GDM1 (cell line): ENCODE measurements at regions not wholly inside any gene's neighbourhood (a gene's known extent, or its start where the extent isn't known, plus 50 kb on each side); places are given as distances from the start of the nearest gene placed in this dataset.
"Not testable (repeated sequence)": the region's sequence is repeated elsewhere in the genome, so short reads cannot be mapped to it uniquely, and the experiment has no call there.

Source experiments
- DNase-seq: peaks from one replicate; lab custom pipeline; 2025; lab: John Stamatoyannopoulos, UW

GRCh38 chr14:86790408-86791364 lies 1202.3 kb downstream of the GALC start:
- no peak for DNase-seq

GRCh38 chr14:86788224-86788623 lies 1204.8 kb downstream of the GALC start:
- DNase-seq = no peak

GRCh38 chr14:86787717-86788116 lies 1205.3 kb downstream of the GALC start:
- DNase-seq = no peak

GRCh38 chr14:86782092-86782580 lies 1210.8 kb downstream of the GALC start:
- DNase-seq = no peak

- DNase-seq = no peak
These were observed 1212.0 kb downstream of the GALC start for GRCh38 chr14:86780876-86781510.

GRCh38 chr14:86780461-86780860 lies 1212.5 kb downstream of the GALC start:
- no peak for DNase-seq

GRCh38 chr14:86779416-86779815 lies 1213.6 kb downstream of the GALC start:
- no peak for DNase-seq

GRCh38 chr14:86777963-86778602 lies 1214.9 kb downstream of the GALC start:
- no peak for DNase-seq

GRCh38 chr14:86775896-86776295 lies 1217.1 kb downstream of the GALC start:
- DNase-seq = not testable (repeated sequence)

- DNase-seq = no peak
These were observed 1218.1 kb downstream of the GALC start for GRCh38 chr14:86774916-86775315.

GRCh38 chr14:86772075-86772474 lies 1220.9 kb downstream of the GALC start:
- no peak for DNase-seq

- no peak for DNase-seq
These were observed 1222.8 kb downstream of the GALC start for GRCh38 chr14:86770186-86770585.

GRCh38 chr14:86766469-86766868 lies 1226.5 kb downstream of the GALC start:
- no peak for DNase-seq

- DNase-seq = no peak
These were observed 1231.4 kb downstream of the GALC start for GRCh38 chr14:86761611-86762010.

GRCh38 chr14:86756521-86757190 lies 1226.7 kb downstream of the FLRT2 start:
- DNase-seq = no peak

- DNase-seq = not testable (repeated sequence)
These were observed 1220.5 kb downstream of the FLRT2 start for GRCh38 chr14:86750488-86750887.

- no peak for DNase-seq
These were observed 1209.8 kb downstream of the FLRT2 start for GRCh38 chr14:86739761-86740160.

- DNase-seq = not testable (repeated sequence)
These were observed 1201.5 kb downstream of the FLRT2 start for GRCh38 chr14:86731427-86731826.

GRCh38 chr14:86723254-86723624 lies 1193.3 kb downstream of the FLRT2 start:
- no peak for DNase-seq

- DNase-seq = no peak
These were observed 1192.8 kb downstream of the FLRT2 start for GRCh38 chr14:86722612-86723253.

GRCh38 chr14:86714575-86714974 lies 1184.6 kb downstream of the FLRT2 start:
- no peak for DNase-seq

GRCh38 chr14:86714153-86714552 lies 1184.2 kb downstream of the FLRT2 start:
- no peak for DNase-seq
